Kidney (tissue), 13 donors: ENCODE measurements at regions not wholly inside any gene's neighbourhood (a gene's known extent, or its start where the extent isn't known, plus 50 kb on each side); places are given as distances from the start of the nearest gene placed in this dataset.

Experiments used
- DNase-seq, 5 donors: peaks; one replicate each; pipeline ENCODE4 v3.0.0-alpha.2; 2013 to 2020
- FAIRE-seq: peaks from 2 replicates; lab custom pipeline; 2012; peaks lifted over from hg19 to GRCh38; lab: Jason Lieb, UNC
- H3K27ac ChIP-seq, 2 donors: one replicate each; pipeline ENCODE4 v1.7.0; 2013; ENCODE audit warnings: low read depth in 2 of 2, low read length in 2 of 2, inconsistent platforms in 1 of 2
- H3K27me3 ChIP-seq: one replicate; pipeline ENCODE4 v1.7.1; 2013; ENCODE audit warnings: low read length, inconsistent platforms; ENCODE audit not compliant: control insufficient read depth, insufficient read depth
- H3K36me3 ChIP-seq, 3 donors: one replicate each; pipeline versions ENCODE4 v1.7.0 to v1.7.1; 2013; ENCODE audit warnings: low read length in 3 of 3, control low read depth in 1 of 3, inconsistent platforms in 1 of 3; ENCODE audit not compliant: insufficient read depth in 3 of 3, control insufficient read depth in 2 of 3
- H3K4me1 ChIP-seq, 3 donors: one replicate each; pipeline versions ENCODE4 v1.7.0 to v1.7.1; 2013; ENCODE audit warnings: low read length in 3 of 3, inconsistent platforms in 1 of 3, low read depth in 1 of 3; ENCODE audit not compliant: control insufficient read depth in 2 of 3, insufficient read depth in 2 of 3
- H3K4me3 ChIP-seq, 3 donors: one replicate each; pipeline versions ENCODE4 v1.7.0 to v1.8.1; 2013; ENCODE audit warnings: low read length in 3 of 3, control low read depth in 1 of 3, inconsistent platforms in 1 of 3
- H3K9ac ChIP-seq, 3 donors: one replicate each; pipeline versions ENCODE4 v1.7.0 to v1.7.1; 2013; ENCODE audit warnings: low read length in 3 of 3, control low read depth in 1 of 3, inconsistent platforms in 1 of 3
- H3K9me3 ChIP-seq, 3 donors: one replicate each; pipeline versions ENCODE4 v1.7.0 to v1.7.1; 2013; ENCODE audit warnings: low read length in 3 of 3, control low read depth in 1 of 3, inconsistent platforms in 1 of 3; ENCODE audit not compliant: control insufficient read depth in 2 of 3, insufficient read depth in 1 of 3
- intact Hi-C: fragments of 100-400 bp; cut with DNase I; formaldehyde crosslinking; loops from one replicate; pipeline ENCODE4 v1.11.1; 2022
- TF ChIP-seq, protein P1 (sequence below): IDR thresholded peaks from 3 replicates; pipeline ENCODE4 v1.5.1; 2012; ENCODE audit warnings: mild to moderate bottlenecking, moderate library complexity, borderline replicate concordance; ENCODE audit not compliant: insufficient read depth; ENCODE audit errors: extremely low read depth
- donor health status: control.
- donor health status: control.
- donor health status: control.
- donor health status: control.
- donor health status: control.
- donor health status: DM: yes; HTN: yes; CAD: no.
- donor health status: Normal renal cell carcinoma (clear cell type).

- no peak for FAIRE-seq
- no peak overlapping the region for H3K4me3 ChIP-seq
- H3K27me3 ChIP-seq = no peaks in the 10 kb centered on the region
- H3K4me1 ChIP-seq = no peaks in the 10 kb centered on the region
- TF ChIP-seq, protein P1, sequence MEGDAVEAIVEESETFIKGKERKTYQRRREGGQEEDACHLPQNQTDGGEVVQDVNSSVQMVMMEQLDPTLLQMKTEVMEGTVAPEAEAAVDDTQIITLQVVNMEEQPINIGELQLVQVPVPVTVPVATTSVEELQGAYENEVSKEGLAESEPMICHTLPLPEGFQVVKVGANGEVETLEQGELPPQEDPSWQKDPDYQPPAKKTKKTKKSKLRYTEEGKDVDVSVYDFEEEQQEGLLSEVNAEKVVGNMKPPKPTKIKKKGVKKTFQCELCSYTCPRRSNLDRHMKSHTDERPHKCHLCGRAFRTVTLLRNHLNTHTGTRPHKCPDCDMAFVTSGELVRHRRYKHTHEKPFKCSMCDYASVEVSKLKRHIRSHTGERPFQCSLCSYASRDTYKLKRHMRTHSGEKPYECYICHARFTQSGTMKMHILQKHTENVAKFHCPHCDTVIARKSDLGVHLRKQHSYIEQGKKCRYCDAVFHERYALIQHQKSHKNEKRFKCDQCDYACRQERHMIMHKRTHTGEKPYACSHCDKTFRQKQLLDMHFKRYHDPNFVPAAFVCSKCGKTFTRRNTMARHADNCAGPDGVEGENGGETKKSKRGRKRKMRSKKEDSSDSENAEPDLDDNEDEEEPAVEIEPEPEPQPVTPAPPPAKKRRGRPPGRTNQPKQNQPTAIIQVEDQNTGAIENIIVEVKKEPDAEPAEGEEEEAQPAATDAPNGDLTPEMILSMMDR = no peak
- H3K9me3 ChIP-seq = peaks cover 0 to 2% (median 0%) of the 10 kb centered on the region in 3 donors
- H3K36me3 ChIP-seq = no peaks in the 10 kb centered on the region
- no peak for DNase-seq
- intact Hi-C loops = no loop called here
- no peak overlapping the region for H3K9ac ChIP-seq
- H3K27ac ChIP-seq = no peak overlapping the region
These were observed 67.3 kb upstream of the VRK1 start for GRCh38 chr14:96729889-96730288.

- intact Hi-C loops = no loop called here
- Histone ChIP-seq H3K4me3 (no peak overlapping the region), H3K36me3 (no peaks in the 10 kb centered on the region), H3K4me1 (no peaks in the 10 kb centered on the region), H3K9me3 (no peaks in the 10 kb centered on the region), H3K27ac (no peak overlapping the region), H3K9ac (no peak overlapping the region), H3K27me3 (peaks cover 2% of the 10 kb centered on the region)
- FAIRE-seq (no peak), DNase-seq (peak in 2 of 5 donors; percentile 39 to 64)
- TF ChIP-seq, protein P1 = no peak
These were observed 66.8 kb upstream of the VRK1 start for GRCh38 chr14:96730386-96730785.

- Histone ChIP-seq H3K9ac (no peak overlapping the region), H3K4me1 (no peaks in the 10 kb centered on the region), H3K27ac (no peak overlapping the region), H3K27me3 (peaks cover 16% of the 10 kb centered on the region), H3K9me3 (no peaks in the 10 kb centered on the region), H3K4me3 (no peak overlapping the region), H3K36me3 (no peaks in the 10 kb centered on the region)
- no peak for FAIRE-seq
- TF ChIP-seq, protein P1 = no peak
- intact Hi-C loops = no loop called here
- DNase-seq = no peak
These were observed 63.0 kb upstream of the VRK1 start for GRCh38 chr14:96734076-96734622.

DNA sequence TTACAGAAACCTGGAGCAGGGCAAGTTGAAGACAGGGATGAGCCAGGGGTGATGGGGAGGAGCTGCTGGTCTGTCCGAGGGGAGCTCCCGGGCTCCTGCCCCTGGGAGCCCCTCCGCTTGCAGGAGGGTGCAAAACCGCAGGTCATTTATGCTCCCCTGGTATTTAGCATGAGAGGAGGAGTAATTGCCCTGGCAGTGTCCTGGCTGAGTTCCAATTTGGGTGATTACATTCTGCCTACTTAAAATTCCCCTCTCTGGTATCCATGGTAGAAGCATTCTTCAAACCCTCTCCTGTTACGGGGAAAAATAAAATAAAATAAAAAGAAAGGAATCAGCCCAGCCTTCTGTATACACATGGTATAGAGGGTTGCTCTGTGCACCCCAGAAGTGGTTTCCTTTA is 61.7 kb upstream of the VRK1 start:
- FAIRE-seq = no peak
- Histone ChIP-seq H3K9me3 (no peaks in the 10 kb centered on the region), H3K27ac (no peak overlapping the region), H3K9ac (no peak overlapping the region), H3K36me3 (no peaks in the 10 kb centered on the region), H3K27me3 (peaks cover 25% of the 10 kb centered on the region), H3K4me1 (no peaks in the 10 kb centered on the region), H3K4me3 (no peak overlapping the region)
- TF ChIP-seq, protein P1 = no peak
- intact Hi-C loops = no loop called here
- peak in 3 of 5 donors; percentile 19 to 63 (median 52) for DNase-seq
